Testis (tissue), 2 donors: ENCODE measurements at regions not wholly inside any gene's neighbourhood (a gene's known extent, or its start where the extent isn't known, plus 50 kb on each side); places are given as distances from the start of the nearest gene placed in this dataset.

ENCODE experiments used
- DNase-seq: peaks from one replicate; pipeline ENCODE4 v3.0.0-alpha.2; 2019
- H3K27ac ChIP-seq, 2 donors: fragments of 200-600 bp; sonication (generic); one replicate each; pipeline ENCODE4 v1.5.1; 2019
- H3K27me3 ChIP-seq: fragments of 200-600 bp; sonication (generic); one replicate; pipeline ENCODE4 v1.5.1; 2019
- H3K36me3 ChIP-seq: fragments of 200-600 bp; sonication (generic); one replicate; pipeline ENCODE4 v1.5.1; 2017; ENCODE audit warnings: low read depth; ENCODE audit errors: missing control alignments
- H3K4me1 ChIP-seq: fragments of 200-600 bp; sonication (generic); one replicate; pipeline ENCODE4 v1.5.1; 2019
- H3K4me3 ChIP-seq, 2 donors: fragments of 200-600 bp; sonication (generic); one replicate each; pipeline ENCODE4 v1.5.1; 2017 to 2019
- H3K9me3 ChIP-seq: fragments of 200-600 bp; sonication (generic); one replicate; pipeline ENCODE4 v1.5.1; 2017
- CTCF ChIP-seq, 3 experiments: fragments of 450-650 bp in 2 of 3; fragments of 200-600 bp in 1 of 3; sonication (generic) in 1 of 3; IDR thresholded peaks; one replicate each; pipeline ENCODE4 v1.5.1; 2016 to 2019; ENCODE audit warnings: antibody characterized with exemption in 3 of 3, mild to moderate bottlenecking in 2 of 3, moderate library complexity in 1 of 3
- POLR2A ChIP-seq: fragments of 450-650 bp; IDR thresholded peaks from one replicate; pipeline ENCODE4 v1.6.1; 2017; ENCODE audit warnings: antibody characterized with exemption, mild to moderate bottlenecking, moderate library complexity
- WGBS, 2 donors: methylation state at CpG; one replicate each; pipeline ENCODE4 v1.1.5; 2018; 5-methylcytosine and 5-hydroxymethylcytosine counted together
- intact Hi-C: fragments of 100-400 bp; cut with DNase I; formaldehyde crosslinking; loops from one replicate; pipeline ENCODE4 v1.15.1; 2023; ENCODE audit warnings: low total_unique reads

GRCh38 chr10:83852146-83852545 is 287.2 kb upstream of the GHITM start:
- DNase-seq: no peak
- 88 to 90% methylated on average over 1 of the region's 1 CpG for WGBS, 2 donors

GRCh38 chr10:83862723-83863122 is 276.6 kb upstream of the GHITM start:
- Histone ChIP-seq H3K36me3 (no peaks in the 10 kb centered on the region), H3K4me1 (no peaks in the 10 kb centered on the region), H3K9me3 (no peaks in the 10 kb centered on the region), H3K27ac (no peak overlapping the region), H3K27me3 (no peaks in the 10 kb centered on the region), H3K4me3 (no peak overlapping the region)
- intact Hi-C loops: no loop called here
- TF ChIP-seq POLR2A (no peak), CTCF (IDR thresholded peaks at IDR 0.05) (no peak)
- no peak for DNase-seq

More at GRCh38 chr10:83852146-83852545, 287.2 kb upstream of the GHITM start:
- H3K9me3 ChIP-seq: no peaks in the 10 kb centered on the region
- no peak overlapping the region for H3K27ac ChIP-seq
- TF ChIP-seq POLR2A: no peak
- no peak for TF ChIP-seq CTCF (IDR thresholded peaks at IDR 0.05)
- intact Hi-C loops: no loop called here
- H3K36me3 ChIP-seq: no peaks in the 10 kb centered on the region
- no peaks in the 10 kb centered on the region for H3K4me1 ChIP-seq
- no peak overlapping the region for H3K4me3 ChIP-seq
- no peaks in the 10 kb centered on the region for H3K27me3 ChIP-seq

- WGBS, 2 donors: 96 to 97% methylated on average over 7 of the region's 7 CpGs
- Histone ChIP-seq H3K27me3 (no peaks in the 10 kb centered on the region), H3K4me1 (no peaks in the 10 kb centered on the region), H3K27ac (no peak overlapping the region), H3K36me3 (no peaks in the 10 kb centered on the region), H3K9me3 (no peaks in the 10 kb centered on the region), H3K4me3 (no peak overlapping the region)
- intact Hi-C loops: no loop called here
- DNase-seq: no peak
- no peak for TF ChIP-seq POLR2A
- TF ChIP-seq CTCF (IDR thresholded peaks at IDR 0.05): no peak
Measured at GRCh38 chr10:83863283-83863966, 275.9 kb upstream of the GHITM start.

GRCh38 chr10:83869898-83870297 is 269.4 kb upstream of the GHITM start:
- TF ChIP-seq CTCF (IDR thresholded peaks at IDR 0.05) (no peak), POLR2A (no peak)

More at GRCh38 chr10:83869898-83870297, 269.4 kb upstream of the GHITM start:
- Histone ChIP-seq H3K4me1 (no peaks in the 10 kb centered on the region), H3K27me3 (no peaks in the 10 kb centered on the region), H3K4me3 (no peak overlapping the region), H3K36me3 (no peaks in the 10 kb centered on the region), H3K27ac (no peak overlapping the region), H3K9me3 (no peaks in the 10 kb centered on the region)
- intact Hi-C loops: no loop called here
- WGBS, 2 donors: 94 to 99% methylated on average over 6 of the region's 6 CpGs
- DNase-seq: no peak
